ENCODE measurements at regions not wholly inside any gene's neighbourhood (a gene's known extent, or its start where the extent isn't known, plus 50 kb on each side); places are given as distances from the start of the nearest gene placed in this dataset.

DNA sequence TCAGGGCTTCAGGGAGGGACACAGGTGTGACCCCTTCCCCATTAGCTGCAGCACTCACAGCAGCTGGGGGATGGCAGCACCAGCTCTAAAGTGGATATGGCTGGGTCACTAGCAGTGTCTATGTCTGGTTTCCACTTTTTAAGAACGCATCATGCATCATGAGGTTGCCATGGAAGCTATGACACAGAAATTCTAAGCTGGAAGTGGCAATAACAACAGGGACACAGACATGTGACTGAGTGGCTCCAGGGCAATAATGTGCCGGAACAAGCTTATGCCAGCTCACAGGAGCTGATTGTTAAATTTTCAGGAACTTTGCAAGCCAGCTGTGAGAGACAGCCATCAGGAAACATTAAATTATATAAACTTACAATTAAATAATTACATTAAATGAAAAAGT is 51.2 kb upstream of the NFASC start:
- H3K4me3 ChIP-seq, result no peak overlapping the region
- DNase-seq (no peak), ATAC-seq (no peak)
- intact Hi-C loops (cut with DNase I), result no loop called here
- no peak overlapping the region for H3K27ac ChIP-seq
- H3K27me3 ChIP-seq (ENCODE audit: low read depth), result peaks cover 10% of the 10 kb centered on the region
- peaks cover 15% of the 10 kb centered on the region for H3K4me1 ChIP-seq
- no peaks in the 10 kb centered on the region for H3K36me3 ChIP-seq
- no peaks in the 10 kb centered on the region for H3K9me3 ChIP-seq
- TF ChIP-seq, protein P1, sequence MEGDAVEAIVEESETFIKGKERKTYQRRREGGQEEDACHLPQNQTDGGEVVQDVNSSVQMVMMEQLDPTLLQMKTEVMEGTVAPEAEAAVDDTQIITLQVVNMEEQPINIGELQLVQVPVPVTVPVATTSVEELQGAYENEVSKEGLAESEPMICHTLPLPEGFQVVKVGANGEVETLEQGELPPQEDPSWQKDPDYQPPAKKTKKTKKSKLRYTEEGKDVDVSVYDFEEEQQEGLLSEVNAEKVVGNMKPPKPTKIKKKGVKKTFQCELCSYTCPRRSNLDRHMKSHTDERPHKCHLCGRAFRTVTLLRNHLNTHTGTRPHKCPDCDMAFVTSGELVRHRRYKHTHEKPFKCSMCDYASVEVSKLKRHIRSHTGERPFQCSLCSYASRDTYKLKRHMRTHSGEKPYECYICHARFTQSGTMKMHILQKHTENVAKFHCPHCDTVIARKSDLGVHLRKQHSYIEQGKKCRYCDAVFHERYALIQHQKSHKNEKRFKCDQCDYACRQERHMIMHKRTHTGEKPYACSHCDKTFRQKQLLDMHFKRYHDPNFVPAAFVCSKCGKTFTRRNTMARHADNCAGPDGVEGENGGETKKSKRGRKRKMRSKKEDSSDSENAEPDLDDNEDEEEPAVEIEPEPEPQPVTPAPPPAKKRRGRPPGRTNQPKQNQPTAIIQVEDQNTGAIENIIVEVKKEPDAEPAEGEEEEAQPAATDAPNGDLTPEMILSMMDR (IDR thresholded peaks at IDR 0.05), result no peak
